ENCODE measurements at regions not wholly inside any gene's neighbourhood (a gene's known extent, or its start where the extent isn't known, plus 50 kb on each side); places are given as distances from the start of the nearest gene placed in this dataset.

GRCh38 chr1:29651684-29652665, 415.7 kb downstream of the PTPRU start:
- intact Hi-C loops (cut with micrococcal nuclease; ENCODE audit: unreplicated experiment) (no loop called here), in situ Hi-C loops (cut with MboI) (no loop called here)
- no peaks in the 10 kb centered on the region for H3K79me2 ChIP-seq (ENCODE audit: control insufficient read depth, insufficient read depth, low read length)
- H3K27ac ChIP-seq (ENCODE audit: control insufficient read depth, insufficient read depth): no peak overlapping the region
- CTCF ChIA-PET: no interaction called here
- H3K36me3 ChIP-seq (ENCODE audit: control insufficient read depth in 2 of 2, insufficient read depth in 2 of 2, low read length in 1 of 2): no peaks in the 10 kb centered on the region
- BruUV-seq (replicated peaks): no TSS peak
- H3K4me1 ChIP-seq (ENCODE audit: control insufficient read depth, insufficient read depth, low read length): no peaks in the 10 kb centered on the region
- no peak overlapping the region for H2AFZ ChIP-seq (ENCODE audit: control insufficient read depth, low read depth, low read length)
- SMC1A ChIA-PET (ENCODE audit: uncharacterized antibody, unreplicated experiment): no interaction called here
- no peak for ATAC-seq
- POLR2A ChIA-PET: no interaction called here
- H3K4me3 ChIP-seq: no peak overlapping the region
- H4K20me1 ChIP-seq (ENCODE audit: control insufficient read depth, insufficient read depth): no peaks in the 10 kb centered on the region
- DNase-seq (ENCODE audit: low read depth, low spot score): no peak
- no peaks in the 10 kb centered on the region for H3K27me3 ChIP-seq (replicated peaks in 1 of 2; ENCODE audit: control insufficient read depth in 2 of 2, insufficient read depth in 2 of 2, low read length in 1 of 2)
- RAD21 ChIA-PET (ENCODE audit: unreplicated experiment): no interaction called here
- H3K9me3 ChIP-seq (replicated peaks; ENCODE audit: control insufficient read depth, insufficient read depth, low read length): no peaks in the 10 kb centered on the region
- FAIRE-seq: no peak
- H3K9ac ChIP-seq (ENCODE audit: control insufficient read depth, insufficient read depth, low read length): no peak overlapping the region
- no peak overlapping the region for H3K4me2 ChIP-seq (ENCODE audit: control insufficient read depth, insufficient read depth)
- WGBS (ENCODE audit: insufficient coverage, insufficient replicate concordance, low lambda C conversion rate, missing lambda C conversion rate): under 1% methylated on average over 17 of the region's 17 CpGs
- TF ChIP-seq JUNB (IDR thresholded peaks at IDR 0.05) (no peak), TCF7 (IDR thresholded peaks at IDR 0.05; ENCODE audit: borderline replicate concordance) (no peak)

GRCh38 chr1:29651246-29651645, 414.9 kb downstream of the PTPRU start:
- DNase-seq (ENCODE audit: low read depth, low spot score) (no peak), FAIRE-seq (no peak), ATAC-seq (no peak)
- Histone ChIP-seq H2AFZ (ENCODE audit: control insufficient read depth, low read depth, low read length) (no peak overlapping the region), H3K27ac (ENCODE audit: control insufficient read depth, insufficient read depth) (no peak overlapping the region), H3K4me2 (ENCODE audit: control insufficient read depth, insufficient read depth) (no peak overlapping the region; the same call in 1 of the 2 replicates), H3K36me3 (ENCODE audit: control insufficient read depth in 2 of 2, insufficient read depth in 2 of 2, low read length in 1 of 2) (no peaks in the 10 kb centered on the region), H3K9ac (ENCODE audit: control insufficient read depth, insufficient read depth, low read length) (no peak overlapping the region), H4K20me1 (ENCODE audit: control insufficient read depth, insufficient read depth) (no peaks in the 10 kb centered on the region), H3K4me3 (no peak overlapping the region), H3K79me2 (ENCODE audit: control insufficient read depth, insufficient read depth, low read length) (no peaks in the 10 kb centered on the region), H3K4me1 (ENCODE audit: control insufficient read depth, insufficient read depth, low read length) (no peaks in the 10 kb centered on the region), H3K9me3 (replicated peaks; ENCODE audit: control insufficient read depth, insufficient read depth, low read length) (no peaks in the 10 kb centered on the region), H3K27me3 (replicated peaks in 1 of 2; ENCODE audit: control insufficient read depth in 2 of 2, insufficient read depth in 2 of 2, low read length in 1 of 2) (no peaks in the 10 kb centered on the region)
- in situ Hi-C loops (cut with MboI): no loop called here
- ChIA-PET POLR2A (no interaction called here), RAD21 (ENCODE audit: unreplicated experiment) (no interaction called here), CTCF (no interaction called here), SMC1A (ENCODE audit: uncharacterized antibody, unreplicated experiment) (no interaction called here)
- intact Hi-C loops (cut with micrococcal nuclease; ENCODE audit: unreplicated experiment): no loop called here
- BruUV-seq (replicated peaks): no TSS peak
- TF ChIP-seq FOXM1 (IDR thresholded peaks at IDR 0.05; ENCODE audit: low read depth, low read length): no peak
- TF ChIP-seq, protein P1, sequence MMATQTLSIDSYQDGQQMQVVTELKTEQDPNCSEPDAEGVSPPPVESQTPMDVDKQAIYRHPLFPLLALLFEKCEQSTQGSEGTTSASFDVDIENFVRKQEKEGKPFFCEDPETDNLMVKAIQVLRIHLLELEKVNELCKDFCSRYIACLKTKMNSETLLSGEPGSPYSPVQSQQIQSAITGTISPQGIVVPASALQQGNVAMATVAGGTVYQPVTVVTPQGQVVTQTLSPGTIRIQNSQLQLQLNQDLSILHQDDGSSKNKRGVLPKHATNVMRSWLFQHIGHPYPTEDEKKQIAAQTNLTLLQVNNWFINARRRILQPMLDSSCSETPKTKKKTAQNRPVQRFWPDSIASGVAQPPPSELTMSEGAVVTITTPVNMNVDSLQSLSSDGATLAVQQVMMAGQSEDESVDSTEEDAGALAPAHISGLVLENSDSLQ (IDR thresholded peaks at IDR 0.05): no peak
- no peak for TF ChIP-seq ESRRA (IDR thresholded peaks at IDR 0.05; ENCODE audit: low read length)
- no peak for TF ChIP-seq FOS (IDR thresholded peaks at IDR 0.05; ENCODE audit: borderline replicate concordance, extremely low read depth, insufficient read length)
- no peak for TF ChIP-seq BCL3 (IDR thresholded peaks at IDR 0.05; ENCODE audit: borderline replicate concordance, insufficient read depth, low read depth, low read length, poor library complexity, severe bottlenecking)
- no peak for TF ChIP-seq BRCA1 (IDR thresholded peaks at IDR 0.05; ENCODE audit: low read depth, low read length)
- no peak for TF ChIP-seq TBL1XR1 (IDR thresholded peaks at IDR 0.05; ENCODE audit: low read depth, low read length)
- TF ChIP-seq, protein P2, sequence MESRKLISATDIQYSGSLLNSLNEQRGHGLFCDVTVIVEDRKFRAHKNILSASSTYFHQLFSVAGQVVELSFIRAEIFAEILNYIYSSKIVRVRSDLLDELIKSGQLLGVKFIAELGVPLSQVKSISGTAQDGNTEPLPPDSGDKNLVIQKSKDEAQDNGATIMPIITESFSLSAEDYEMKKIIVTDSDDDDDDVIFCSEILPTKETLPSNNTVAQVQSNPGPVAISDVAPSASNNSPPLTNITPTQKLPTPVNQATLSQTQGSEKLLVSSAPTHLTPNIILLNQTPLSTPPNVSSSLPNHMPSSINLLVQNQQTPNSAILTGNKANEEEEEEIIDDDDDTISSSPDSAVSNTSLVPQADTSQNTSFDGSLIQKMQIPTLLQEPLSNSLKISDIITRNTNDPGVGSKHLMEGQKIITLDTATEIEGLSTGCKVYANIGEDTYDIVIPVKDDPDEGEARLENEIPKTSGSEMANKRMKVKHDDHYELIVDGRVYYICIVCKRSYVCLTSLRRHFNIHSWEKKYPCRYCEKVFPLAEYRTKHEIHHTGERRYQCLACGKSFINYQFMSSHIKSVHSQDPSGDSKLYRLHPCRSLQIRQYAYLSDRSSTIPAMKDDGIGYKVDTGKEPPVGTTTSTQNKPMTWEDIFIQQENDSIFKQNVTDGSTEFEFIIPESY (IDR thresholded peaks at IDR 0.05): no peak
- TF ChIP-seq MLLT1 (IDR thresholded peaks at IDR 0.05): no peak
